PC-3 (cell line): ENCODE measurements at regions not wholly inside any gene's neighbourhood (a gene's known extent, or its start where the extent isn't known, plus 50 kb on each side); places are given as distances from the start of the nearest gene placed in this dataset.

ENCODE experiments used
- ATAC-seq: fragments of 200-7000 bp; cut with Tn5 transposase; 2 replicates; pipeline ENCODE4 v1.9.1; 2020; ENCODE audit warnings: mild to moderate bottlenecking, moderate library complexity
- BruUV-seq: library from RNA; stranded (reverse); fragments of 400-500 nt; replicated peaks from 2 replicates; lab custom pipeline; 2021; lab: Mats Ljungman, UMichigan
- CTCF ChIA-PET: fragments of 300-600 bp; sonication (Branson Sonifier 250); formaldehyde crosslinking; loops from one replicate; lab custom pipeline; 2022; ENCODE audit warnings: antibody characterized with exemption; lab: Charles Lee
- POLR2A ChIA-PET: fragments of 300-600 bp; sonication (Branson Sonifier 250); formaldehyde crosslinking; loops from one replicate; lab custom pipeline; 2022; ENCODE audit warnings: antibody characterized with exemption; ENCODE audit not compliant: unreplicated experiment; lab: Charles Lee
- DNase-seq: peaks from one replicate; pipeline ENCODE4 v3.0.0-alpha.2; 2015
- H2AFZ ChIP-seq: fragments of 300-600 bp; sonication (generic); 2 replicates; pipeline ENCODE4 v1.6.0; 2016; ENCODE audit warnings: antibody characterized with exemption, low read length
- H3F3A ChIP-seq: fragments of 300-600 bp; sonication (generic); one replicate; pipeline ENCODE4 v1.6.0; 2017; ENCODE audit warnings: antibody characterized with exemption, low read length, control low read depth, mild to moderate bottlenecking; ENCODE audit not compliant: unreplicated experiment
- H3K27ac ChIP-seq: fragments of 300-600 bp; sonication (generic); 2 replicates; pipeline ENCODE4 v1.5.1; 2016; ENCODE audit warnings: mild to moderate bottlenecking, low read length
- H3K27me3 ChIP-seq: fragments of 300-600 bp; sonication (generic); 2 replicates; pipeline ENCODE4 v1.6.1; 2016; ENCODE audit warnings: low read length, mixed read lengths
- H3K36me3 ChIP-seq: fragments of 300-600 bp; sonication (generic); 2 replicates; pipeline ENCODE4 v1.6.1; 2016; ENCODE audit warnings: low read depth, mixed run types, low read length, mixed read lengths
- H3K4me1 ChIP-seq: fragments of 300-600 bp; sonication (generic); 2 replicates; pipeline ENCODE4 v1.5.1; 2016; ENCODE audit warnings: low read length; ENCODE audit not compliant: insufficient read depth
- H3K4me2 ChIP-seq: fragments of 300-600 bp; sonication (generic); 2 replicates; pipeline ENCODE4 v1.6.0; 2016; ENCODE audit warnings: low read length
- H3K4me3 ChIP-seq: fragments of 300-600 bp; sonication (generic); 2 replicates; pipeline ENCODE4 v1.5.1; 2016; ENCODE audit warnings: mild to moderate bottlenecking, low read length, mixed read lengths
- H3K79me2 ChIP-seq: fragments of 300-600 bp; sonication (generic); 2 replicates; pipeline ENCODE4 v1.6.1; 2017; ENCODE audit warnings: low read length, mixed read lengths
- H3K9ac ChIP-seq: fragments of 300-600 bp; sonication (generic); 2 replicates; pipeline ENCODE4 v1.6.0; 2016; ENCODE audit warnings: mild to moderate bottlenecking, low read length
- H3K9me2 ChIP-seq: fragments of 300-600 bp; sonication (generic); replicated peaks from 2 replicates; pipeline ENCODE4 v1.6.1; 2016; ENCODE audit warnings: mixed run types, low read length, mixed read lengths
- H3K9me3 ChIP-seq: fragments of 300-600 bp; sonication (generic); 2 replicates; pipeline ENCODE4 v1.6.1; 2016; ENCODE audit warnings: low read length, mixed read lengths
- H4K20me1 ChIP-seq: fragments of 300-600 bp; sonication (generic); 2 replicates; pipeline ENCODE4 v1.6.1; 2016; ENCODE audit warnings: low read length, mixed read lengths
- EZH2 ChIP-seq: fragments of 300-600 bp; sonication (generic); IDR thresholded peaks from one replicate; pipeline ENCODE4 v1.6.1; 2017; ENCODE audit warnings: antibody characterized with exemption, mild to moderate bottlenecking, low read length; ENCODE audit not compliant: unreplicated experiment
- EZH2phosphoT487 ChIP-seq: fragments of 300-600 bp; sonication (generic); IDR thresholded peaks from 2 replicates; pipeline ENCODE4 v1.6.1; 2018; ENCODE audit warnings: mild to moderate bottlenecking, antibody characterized with exemption, low read length, borderline replicate concordance
- intact Hi-C: fragments of 100-400 bp; cut with micrococcal nuclease; formaldehyde crosslinking; loops from 2 replicates; pipeline ENCODE4 v1.9.0; 2023
- TF ChIP-seq, protein P1 (sequence below): fragments of 300-600 bp; sonication (generic); conservative IDR thresholded peaks from 2 replicates; pipeline ENCODE4 v1.5.1; 2017; ENCODE audit warnings: antibody characterized with exemption, low read depth, mild to moderate bottlenecking, low read length

DNA sequence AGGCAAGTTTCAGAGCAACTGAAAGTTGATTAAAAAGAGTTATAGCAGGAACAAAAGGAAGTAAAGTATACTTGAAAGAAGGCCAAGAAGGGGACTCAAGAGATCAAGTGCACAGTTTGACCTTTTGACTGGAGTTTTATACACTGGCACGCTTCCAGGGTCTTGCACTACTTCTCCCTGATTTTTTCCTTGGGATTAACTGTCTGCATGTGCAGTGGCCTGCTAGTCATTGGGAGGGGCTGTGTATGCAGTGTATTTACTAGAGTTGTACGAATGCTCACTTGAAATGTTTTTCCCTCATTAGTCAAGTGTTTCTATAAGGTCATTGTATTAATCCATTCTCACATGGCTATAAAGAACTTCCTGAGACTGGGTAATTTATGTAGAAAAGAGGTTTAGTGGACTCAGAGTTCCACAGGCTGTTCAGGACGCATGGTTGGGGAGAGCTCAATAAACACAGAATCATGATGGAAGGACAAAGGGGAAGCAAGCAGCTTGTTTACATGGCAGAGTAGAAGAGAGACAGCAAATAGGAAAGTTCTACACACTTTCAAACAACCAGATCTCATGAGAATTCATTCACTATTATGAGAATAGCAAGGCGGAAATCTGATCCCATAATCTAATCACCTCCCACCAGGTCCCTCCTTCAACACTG lies 571.8 kb downstream of the ZPLD1 start:
- H3K27me3 ChIP-seq, result no peaks in the 10 kb centered on the region
- H3K27ac ChIP-seq, result no peak overlapping the region
- no peak overlapping the region for H3K4me3 ChIP-seq
- TF ChIP-seq, protein P1, sequence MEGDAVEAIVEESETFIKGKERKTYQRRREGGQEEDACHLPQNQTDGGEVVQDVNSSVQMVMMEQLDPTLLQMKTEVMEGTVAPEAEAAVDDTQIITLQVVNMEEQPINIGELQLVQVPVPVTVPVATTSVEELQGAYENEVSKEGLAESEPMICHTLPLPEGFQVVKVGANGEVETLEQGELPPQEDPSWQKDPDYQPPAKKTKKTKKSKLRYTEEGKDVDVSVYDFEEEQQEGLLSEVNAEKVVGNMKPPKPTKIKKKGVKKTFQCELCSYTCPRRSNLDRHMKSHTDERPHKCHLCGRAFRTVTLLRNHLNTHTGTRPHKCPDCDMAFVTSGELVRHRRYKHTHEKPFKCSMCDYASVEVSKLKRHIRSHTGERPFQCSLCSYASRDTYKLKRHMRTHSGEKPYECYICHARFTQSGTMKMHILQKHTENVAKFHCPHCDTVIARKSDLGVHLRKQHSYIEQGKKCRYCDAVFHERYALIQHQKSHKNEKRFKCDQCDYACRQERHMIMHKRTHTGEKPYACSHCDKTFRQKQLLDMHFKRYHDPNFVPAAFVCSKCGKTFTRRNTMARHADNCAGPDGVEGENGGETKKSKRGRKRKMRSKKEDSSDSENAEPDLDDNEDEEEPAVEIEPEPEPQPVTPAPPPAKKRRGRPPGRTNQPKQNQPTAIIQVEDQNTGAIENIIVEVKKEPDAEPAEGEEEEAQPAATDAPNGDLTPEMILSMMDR, result no peak
- no peak for TF ChIP-seq EZH2phosphoT487
- no peak for TF ChIP-seq EZH2
- intact Hi-C loops, result no loop called here
- no peaks in the 10 kb centered on the region for H3K79me2 ChIP-seq
- ATAC-seq (no peak), DNase-seq (no peak)
- ChIA-PET POLR2A (no interaction called here), CTCF (no interaction called here)
- H3K9me3 ChIP-seq, result no peaks in the 10 kb centered on the region
- H3K9ac ChIP-seq, result no peak overlapping the region
- H3K4me1 ChIP-seq, result no peaks in the 10 kb centered on the region
- no peaks in the 10 kb centered on the region for H3K36me3 ChIP-seq
- no peak overlapping the region for H2AFZ ChIP-seq
- no peak overlapping the region for H3K4me2 ChIP-seq
- no peaks in the 10 kb centered on the region for H3F3A ChIP-seq
- no peaks in the 10 kb centered on the region for H4K20me1 ChIP-seq
- no peaks in the 10 kb centered on the region for H3K9me2 ChIP-seq
- BruUV-seq, result no TSS peak

DNA sequence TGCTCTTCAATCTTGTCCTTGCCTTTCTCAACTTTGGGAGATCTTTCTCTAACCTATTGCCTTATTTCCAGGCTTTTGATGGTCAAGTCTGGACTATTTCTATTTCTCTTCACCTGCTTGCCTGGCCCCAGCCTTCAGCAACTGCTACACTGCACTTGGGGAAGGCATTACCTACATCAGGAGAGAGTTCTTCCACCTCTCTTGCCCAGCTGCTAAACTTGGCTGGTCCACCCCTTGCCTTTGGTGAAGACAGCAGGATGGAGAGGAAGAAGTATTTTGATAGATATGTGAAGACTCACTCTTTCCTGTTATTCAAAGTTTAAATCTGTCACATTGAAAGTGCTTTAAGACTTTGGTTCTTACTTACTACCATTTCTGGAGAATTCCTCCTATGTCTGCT lies 574.8 kb downstream of the ZPLD1 start:
- H3K36me3 ChIP-seq, result no peaks in the 10 kb centered on the region
- H3K9ac ChIP-seq, result no peak overlapping the region
- no peaks in the 10 kb centered on the region for H3K79me2 ChIP-seq
- ATAC-seq (no peak), DNase-seq (no peak)
- intact Hi-C loops, result no loop called here
- H4K20me1 ChIP-seq, result no peaks in the 10 kb centered on the region
- TF ChIP-seq, protein P1, result no peak
- no peak for TF ChIP-seq EZH2
- no peak for TF ChIP-seq EZH2phosphoT487
- no peak overlapping the region for H3K27ac ChIP-seq
- BruUV-seq, result no TSS peak
- ChIA-PET CTCF (no interaction called here), POLR2A (no interaction called here)
- H3K9me3 ChIP-seq, result no peaks in the 10 kb centered on the region
- no peaks in the 10 kb centered on the region for H3F3A ChIP-seq
- H3K4me3 ChIP-seq, result no peak overlapping the region
- H2AFZ ChIP-seq, result no peak overlapping the region
- H3K9me2 ChIP-seq, result no peaks in the 10 kb centered on the region
- H3K4me2 ChIP-seq, result no peak overlapping the region
- H3K4me1 ChIP-seq, result no peaks in the 10 kb centered on the region
- no peaks in the 10 kb centered on the region for H3K27me3 ChIP-seq

DNA sequence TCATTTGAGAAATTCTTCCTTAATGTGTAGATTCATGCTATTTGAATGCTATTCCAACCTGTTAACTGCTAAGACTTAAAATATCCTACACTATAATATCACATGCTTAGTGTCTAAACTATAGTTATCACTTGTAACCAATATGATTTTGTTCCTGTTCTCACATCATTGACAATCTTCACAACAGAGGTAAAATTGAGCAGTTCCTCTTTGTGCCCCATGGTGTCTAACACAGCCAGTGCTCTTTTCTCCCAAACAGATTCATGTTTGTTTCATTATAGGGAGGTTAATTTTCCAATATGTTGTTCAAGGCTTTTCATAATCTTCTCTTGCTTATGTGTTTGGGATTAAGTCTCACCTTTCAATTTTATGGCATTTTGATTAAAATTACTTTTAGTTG lies 591.1 kb downstream of the ZPLD1 start:
- Histone ChIP-seq H4K20me1 (no peaks in the 10 kb centered on the region), H3K79me2 (no peaks in the 10 kb centered on the region), H3F3A (no peaks in the 10 kb centered on the region), H3K36me3 (no peaks in the 10 kb centered on the region), H3K9ac (no peak overlapping the region), H3K4me2 (no peak overlapping the region), H3K27ac (no peak overlapping the region), H3K4me3 (no peak overlapping the region), H3K4me1 (no peaks in the 10 kb centered on the region), H3K9me3 (no peaks in the 10 kb centered on the region), H2AFZ (no peak overlapping the region), H3K27me3 (no peaks in the 10 kb centered on the region), H3K9me2 (no peaks in the 10 kb centered on the region)
- ChIA-PET CTCF (no interaction called here), POLR2A (no interaction called here)
- BruUV-seq, result no TSS peak
- DNase-seq (no peak), ATAC-seq (no peak)
- intact Hi-C loops, result no loop called here
- TF ChIP-seq EZH2 (no peak), EZH2phosphoT487 (no peak)
- TF ChIP-seq, protein P1, result no peak
